HG03280 (cell line): ENCODE measurements at regions not wholly inside any gene's neighbourhood (a gene's known extent, or its start where the extent isn't known, plus 50 kb on each side); places are given as distances from the start of the nearest gene placed in this dataset.
A peak's percentile ranks its signal among the peaks of the same experiment; 100 is the strongest.
"Not testable (repeated sequence)": the region's sequence is repeated elsewhere in the genome, so short reads cannot be mapped to it uniquely, and the experiment has no call there.

Source experiments
- ATAC-seq: cut with Tn5 transposase; IDR thresholded peaks from one replicate; pipeline ENCODE4 v1.9.1; 2021; ENCODE audit warnings: mild to moderate bottlenecking, moderate library complexity; ENCODE audit not compliant: unreplicated experiment

GRCh38 chr15:60255390-60255789 lies 142.4 kb downstream of the ANXA2 start:
- ATAC-seq: peak; percentile 88

- no peak for ATAC-seq
Measured at GRCh38 chr15:60257591-60258159, 140.1 kb downstream of the ANXA2 start.

GRCh38 chr15:60259469-60259868 lies 138.3 kb downstream of the ANXA2 start:
- no peak for ATAC-seq

GRCh38 chr15:60264088-60264487 lies 133.7 kb downstream of the ANXA2 start:
- no peak for ATAC-seq

- ATAC-seq: no peak
Measured at GRCh38 chr15:60264566-60264965, 133.2 kb downstream of the ANXA2 start.

GRCh38 chr15:60265057-60265456 lies 132.7 kb downstream of the ANXA2 start:
- ATAC-seq: no peak

- ATAC-seq: no peak
Measured at GRCh38 chr15:60272623-60273022, 125.2 kb downstream of the ANXA2 start.

- ATAC-seq: no peak
Measured at GRCh38 chr15:60275624-60276023, 122.2 kb downstream of the ANXA2 start.

GRCh38 chr15:60278879-60279278 lies 118.9 kb downstream of the ANXA2 start:
- ATAC-seq: no peak

- no peak for ATAC-seq
Measured at GRCh38 chr15:60280259-60280658, 117.5 kb downstream of the ANXA2 start.

GRCh38 chr15:60283936-60284335 lies 113.8 kb downstream of the ANXA2 start:
- ATAC-seq: no peak

GRCh38 chr15:60295901-60296300 lies 101.9 kb downstream of the ANXA2 start:
- ATAC-seq: not testable (repeated sequence)

- no peak for ATAC-seq
Measured at GRCh38 chr15:60297047-60297446, 100.7 kb downstream of the ANXA2 start.
